ENCODE measurements at regions not wholly inside any gene's neighbourhood (a gene's known extent, or its start where the extent isn't known, plus 50 kb on each side); places are given as distances from the start of the nearest gene placed in this dataset.
"Not testable (repeated sequence)": the region's sequence is repeated elsewhere in the genome, so short reads cannot be mapped to it uniquely, and the experiment has no call there.

GRCh38 chr5:138678826-138679225 lies 74.4 kb upstream of the CTNNA1 start:
- H3K4me1 ChIP-seq (ENCODE audit: insufficient read depth, low read length); H3K27me3 ChIP-seq (ENCODE audit: insufficient read depth, low read length); H3K36me3 ChIP-seq (ENCODE audit: insufficient read depth, low read length); H2AFZ ChIP-seq (ENCODE audit: low read depth, low read length); H3K9me3 ChIP-seq (ENCODE audit: low read length); H3K4me3 ChIP-seq (ENCODE audit: low read length): not testable (repeated sequence)

- Histone ChIP-seq H2AFZ (ENCODE audit: low read depth, low read length) (no peak overlapping the region), H3K9me3 (ENCODE audit: low read length) (peaks cover 3% of the 10 kb centered on the region), H3K27me3 (ENCODE audit: insufficient read depth, low read length) (no peaks in the 10 kb centered on the region), H3K4me3 (ENCODE audit: low read length) (no peak overlapping the region), H3K4me1 (ENCODE audit: insufficient read depth, low read length) (no peaks in the 10 kb centered on the region), H3K36me3 (ENCODE audit: insufficient read depth, low read length) (no peaks in the 10 kb centered on the region)
Observed at GRCh38 chr5:138677782-138678181, 75.4 kb upstream of the CTNNA1 start.

- no peak overlapping the region for H3K4me3 ChIP-seq (ENCODE audit: low read length)
- no peaks in the 10 kb centered on the region for H3K36me3 ChIP-seq (ENCODE audit: insufficient read depth, low read length)
- H3K27me3 ChIP-seq (ENCODE audit: insufficient read depth, low read length): no peaks in the 10 kb centered on the region
- peaks cover 3% of the 10 kb centered on the region for H3K9me3 ChIP-seq (ENCODE audit: low read length)
- H3K4me1 ChIP-seq (ENCODE audit: insufficient read depth, low read length): no peaks in the 10 kb centered on the region
- H2AFZ ChIP-seq (ENCODE audit: low read depth, low read length): no peak overlapping the region
Observed at GRCh38 chr5:138676556-138677193, 76.5 kb upstream of the CTNNA1 start.

GRCh38 chr5:138676002-138676401 lies 77.2 kb upstream of the CTNNA1 start:
- H3K4me1 ChIP-seq (ENCODE audit: insufficient read depth, low read length): no peaks in the 10 kb centered on the region
- peaks cover 3% of the 10 kb centered on the region for H3K9me3 ChIP-seq (ENCODE audit: low read length)
- H3K36me3 ChIP-seq (ENCODE audit: insufficient read depth, low read length): no peaks in the 10 kb centered on the region
- H3K4me3 ChIP-seq (ENCODE audit: low read length): no peak overlapping the region
- no peaks in the 10 kb centered on the region for H3K27me3 ChIP-seq (ENCODE audit: insufficient read depth, low read length)
- H2AFZ ChIP-seq (ENCODE audit: low read depth, low read length): no peak overlapping the region

- Histone ChIP-seq H2AFZ (ENCODE audit: low read depth, low read length) (no peak overlapping the region), H3K4me3 (ENCODE audit: low read length) (no peak overlapping the region), H3K27me3 (ENCODE audit: insufficient read depth, low read length) (no peaks in the 10 kb centered on the region), H3K9me3 (ENCODE audit: low read length) (no peaks in the 10 kb centered on the region), H3K36me3 (ENCODE audit: insufficient read depth, low read length) (no peaks in the 10 kb centered on the region), H3K4me1 (ENCODE audit: insufficient read depth, low read length) (no peaks in the 10 kb centered on the region)
Observed at GRCh38 chr5:138668451-138669380, 84.5 kb upstream of the CTNNA1 start.

GRCh38 chr5:138667782-138668331 lies 85.4 kb upstream of the CTNNA1 start:
- not testable (repeated sequence) for H3K27me3 ChIP-seq (ENCODE audit: insufficient read depth, low read length); H3K4me1 ChIP-seq (ENCODE audit: insufficient read depth, low read length); H3K36me3 ChIP-seq (ENCODE audit: insufficient read depth, low read length); H2AFZ ChIP-seq (ENCODE audit: low read depth, low read length); H3K9me3 ChIP-seq (ENCODE audit: low read length); H3K4me3 ChIP-seq (ENCODE audit: low read length)

GRCh38 chr5:138666226-138666742 lies 86.9 kb upstream of the CTNNA1 start:
- H3K27me3 ChIP-seq (ENCODE audit: insufficient read depth, low read length): no peaks in the 10 kb centered on the region
- H3K4me1 ChIP-seq (ENCODE audit: insufficient read depth, low read length): no peaks in the 10 kb centered on the region
- H3K36me3 ChIP-seq (ENCODE audit: insufficient read depth, low read length): no peaks in the 10 kb centered on the region
- H3K9me3 ChIP-seq (ENCODE audit: low read length): no peaks in the 10 kb centered on the region
- no peak overlapping the region for H3K4me3 ChIP-seq (ENCODE audit: low read length)
- no peak overlapping the region for H2AFZ ChIP-seq (ENCODE audit: low read depth, low read length)

- Histone ChIP-seq H3K36me3 (ENCODE audit: insufficient read depth, low read length) (no peaks in the 10 kb centered on the region), H3K4me3 (ENCODE audit: low read length) (no peak overlapping the region), H3K4me1 (ENCODE audit: insufficient read depth, low read length) (no peaks in the 10 kb centered on the region), H2AFZ (ENCODE audit: low read depth, low read length) (no peak overlapping the region), H3K27me3 (ENCODE audit: insufficient read depth, low read length) (no peaks in the 10 kb centered on the region), H3K9me3 (ENCODE audit: low read length) (no peaks in the 10 kb centered on the region)
Observed at GRCh38 chr5:138665261-138665660, 88.0 kb upstream of the CTNNA1 start.

- Histone ChIP-seq H3K27me3 (ENCODE audit: insufficient read depth, low read length) (peaks cover 4% of the 10 kb centered on the region), H3K9me3 (ENCODE audit: low read length) (no peaks in the 10 kb centered on the region), H2AFZ (ENCODE audit: low read depth, low read length) (no peak overlapping the region)
Observed at GRCh38 chr5:138664276-138664943, 88.8 kb upstream of the CTNNA1 start.

GRCh38 chr5:138663561-138663960 lies 88.4 kb upstream of the HSPA9 start:
- H2AFZ ChIP-seq (ENCODE audit: low read depth, low read length): no peak overlapping the region
- H3K27me3 ChIP-seq (ENCODE audit: insufficient read depth, low read length): peaks cover 5% of the 10 kb centered on the region
- no peaks in the 10 kb centered on the region for H3K36me3 ChIP-seq (ENCODE audit: insufficient read depth, low read length)
- no peak overlapping the region for H3K4me3 ChIP-seq (ENCODE audit: low read length)
- H3K9me3 ChIP-seq (ENCODE audit: low read length): no peaks in the 10 kb centered on the region
- no peaks in the 10 kb centered on the region for H3K4me1 ChIP-seq (ENCODE audit: insufficient read depth, low read length)

More at GRCh38 chr5:138664276-138664943, 88.8 kb upstream of the CTNNA1 start:
- H3K36me3 ChIP-seq (ENCODE audit: insufficient read depth, low read length): no peaks in the 10 kb centered on the region
- no peak overlapping the region for H3K4me3 ChIP-seq (ENCODE audit: low read length)
- H3K4me1 ChIP-seq (ENCODE audit: insufficient read depth, low read length): no peaks in the 10 kb centered on the region

GRCh38 chr5:138663009-138663408 lies 87.8 kb upstream of the HSPA9 start:
- H3K4me1 ChIP-seq (ENCODE audit: insufficient read depth, low read length): no peaks in the 10 kb centered on the region
- H3K36me3 ChIP-seq (ENCODE audit: insufficient read depth, low read length): no peaks in the 10 kb centered on the region
- peaks cover 5% of the 10 kb centered on the region for H3K27me3 ChIP-seq (ENCODE audit: insufficient read depth, low read length)
- H3K9me3 ChIP-seq (ENCODE audit: low read length): no peaks in the 10 kb centered on the region
- no peak overlapping the region for H3K4me3 ChIP-seq (ENCODE audit: low read length)
- no peak overlapping the region for H2AFZ ChIP-seq (ENCODE audit: low read depth, low read length)

GRCh38 chr5:138662599-138662998 lies 87.4 kb upstream of the HSPA9 start:
- H3K4me3 ChIP-seq (ENCODE audit: low read length): no peak overlapping the region
- no peaks in the 10 kb centered on the region for H3K4me1 ChIP-seq (ENCODE audit: insufficient read depth, low read length)
- H3K36me3 ChIP-seq (ENCODE audit: insufficient read depth, low read length): no peaks in the 10 kb centered on the region
- no peak overlapping the region for H2AFZ ChIP-seq (ENCODE audit: low read depth, low read length)
- H3K9me3 ChIP-seq (ENCODE audit: low read length): no peaks in the 10 kb centered on the region
- peaks cover 5% of the 10 kb centered on the region for H3K27me3 ChIP-seq (ENCODE audit: insufficient read depth, low read length)

GRCh38 chr5:138661991-138662434 lies 86.8 kb upstream of the HSPA9 start:
- no peak overlapping the region for H3K4me3 ChIP-seq (ENCODE audit: low read length)
- H3K36me3 ChIP-seq (ENCODE audit: insufficient read depth, low read length): no peaks in the 10 kb centered on the region
- H3K9me3 ChIP-seq (ENCODE audit: low read length): no peaks in the 10 kb centered on the region

More at GRCh38 chr5:138661991-138662434, 86.8 kb upstream of the HSPA9 start:
- Histone ChIP-seq H3K4me1 (ENCODE audit: insufficient read depth, low read length) (no peaks in the 10 kb centered on the region), H2AFZ (ENCODE audit: low read depth, low read length) (no peak overlapping the region), H3K27me3 (ENCODE audit: insufficient read depth, low read length) (peaks cover 5% of the 10 kb centered on the region)

Data from neuron (in vitro differentiated cells).